Left ventricle myocardium inferior (tissue), 1 donor: ENCODE measurements at regions not wholly inside any gene's neighbourhood (a gene's known extent, or its start where the extent isn't known, plus 50 kb on each side); places are given as distances from the start of the nearest gene placed in this dataset.

Experiments used
- DNase-seq: peaks from one replicate; pipeline ENCODE4 v3.0.0-alpha.2; 2020
- H3K27ac ChIP-seq: fragments of 200-600 bp; replicated peaks from 2 replicates; pipeline ENCODE4 v1.8.0; 2021
- H3K27me3 ChIP-seq: fragments of 200-600 bp; 2 replicates; pipeline ENCODE4 v1.8.0; 2021; ENCODE audit warnings: low read depth
- H3K36me3 ChIP-seq: fragments of 200-600 bp; 2 replicates; pipeline ENCODE4 v1.8.0; 2021
- H3K4me1 ChIP-seq: fragments of 200-600 bp; 2 replicates; pipeline ENCODE4 v1.8.0; 2021
- H3K4me3 ChIP-seq: fragments of 200-600 bp; 2 replicates; pipeline ENCODE4 v1.8.0; 2021; ENCODE audit warnings: mild to moderate bottlenecking, moderate library complexity
- H3K9me3 ChIP-seq: fragments of 200-600 bp; replicated peaks from 2 replicates; pipeline ENCODE4 v1.8.0; 2021
- CTCF ChIP-seq: fragments of 200-600 bp; IDR thresholded peaks from 2 replicates; pipeline ENCODE4 v1.8.0; 2021; ENCODE audit warnings: antibody characterized with exemption, mild to moderate bottlenecking, borderline replicate concordance
- intact Hi-C: fragments of 100-400 bp; cut with micrococcal nuclease; formaldehyde crosslinking; loops from one replicate; pipeline ENCODE4 v1.11.0; 2022
- donor health status: DM: no; HTN: yes; CAD: no; lungs with severe emphysema.

GRCh38 chr12:77477907-77478533 lies 352.7 kb upstream of the NAV3 start:
- no peaks in the 10 kb centered on the region for H3K9me3 ChIP-seq
- H3K4me1 ChIP-seq: no peaks in the 10 kb centered on the region
- no peaks in the 10 kb centered on the region for H3K36me3 ChIP-seq
- no peak for TF ChIP-seq CTCF
- no peak for DNase-seq
- H3K27me3 ChIP-seq: no peaks in the 10 kb centered on the region
- no peak overlapping the region for H3K27ac ChIP-seq
- H3K4me3 ChIP-seq: no peak overlapping the region
- intact Hi-C loops: no loop called here

GRCh38 chr12:77471801-77472200 lies 358.9 kb upstream of the NAV3 start:
- no peaks in the 10 kb centered on the region for H3K4me1 ChIP-seq
- intact Hi-C loops: no loop called here
- no peak overlapping the region for H3K4me3 ChIP-seq
- H3K9me3 ChIP-seq: no peaks in the 10 kb centered on the region
- no peaks in the 10 kb centered on the region for H3K36me3 ChIP-seq
- DNase-seq: no peak
- no peak for TF ChIP-seq CTCF
- no peaks in the 10 kb centered on the region for H3K27me3 ChIP-seq
- H3K27ac ChIP-seq: no peak overlapping the region

GRCh38 chr12:77469578-77470333 lies 360.9 kb upstream of the NAV3 start:
- Histone ChIP-seq H3K27me3 (no peaks in the 10 kb centered on the region), H3K9me3 (no peaks in the 10 kb centered on the region), H3K36me3 (no peaks in the 10 kb centered on the region), H3K27ac (no peak overlapping the region), H3K4me1 (no peaks in the 10 kb centered on the region), H3K4me3 (no peak overlapping the region)
- TF ChIP-seq CTCF: no peak
- intact Hi-C loops: no loop called here
- DNase-seq: no peak

GRCh38 chr12:77442633-77443032 lies 377.3 kb upstream of the E2F7 start:
- intact Hi-C loops: no loop called here
- Histone ChIP-seq H3K27me3 (no peaks in the 10 kb centered on the region), H3K4me3 (no peak overlapping the region), H3K27ac (no peak overlapping the region), H3K36me3 (no peaks in the 10 kb centered on the region), H3K9me3 (no peaks in the 10 kb centered on the region), H3K4me1 (no peaks in the 10 kb centered on the region)
- no peak for TF ChIP-seq CTCF
- DNase-seq: no peak

GRCh38 chr12:77439749-77440148 lies 374.4 kb upstream of the E2F7 start:
- TF ChIP-seq CTCF: no peak
- no peaks in the 10 kb centered on the region for H3K9me3 ChIP-seq
- H3K27ac ChIP-seq: no peak overlapping the region
- peaks cover 15% of the 10 kb centered on the region for H3K4me1 ChIP-seq
- intact Hi-C loops: no loop called here
- no peaks in the 10 kb centered on the region for H3K27me3 ChIP-seq
- H3K4me3 ChIP-seq: no peak overlapping the region
- no peak for DNase-seq
- H3K36me3 ChIP-seq: no peaks in the 10 kb centered on the region
